NCI-H2227 (cell line): ENCODE measurements at regions not wholly inside any gene's neighbourhood (a gene's known extent, or its start where the extent isn't known, plus 50 kb on each side); places are given as distances from the start of the nearest gene placed in this dataset.

Source experiments
- DNase-seq: peaks from one replicate; lab custom pipeline; 2025; ENCODE audit not compliant: unreplicated experiment; lab: John Stamatoyannopoulos, UW

GRCh38 chr12:114767906-114768722, 84.1 kb upstream of the TBX3 start:
- no peak for DNase-seq

- DNase-seq, result no peak
These were observed 83.2 kb upstream of the TBX3 start for GRCh38 chr12:114767084-114767760.

GRCh38 chr12:114765960-114766691, 82.2 kb upstream of the TBX3 start:
- no peak for DNase-seq

- DNase-seq, result no peak
These were observed 80.5 kb upstream of the TBX3 start for GRCh38 chr12:114764510-114764909.

GRCh38 chr12:114762490-114763110, 78.6 kb upstream of the TBX3 start:
- DNase-seq, result no peak

- no peak for DNase-seq
These were observed 76.3 kb upstream of the TBX3 start for GRCh38 chr12:114760151-114760877.

- DNase-seq, result no peak
These were observed 75.7 kb upstream of the TBX3 start for GRCh38 chr12:114759635-114760034.

- no peak for DNase-seq
These were observed 73.8 kb upstream of the TBX3 start for GRCh38 chr12:114757684-114758325.

GRCh38 chr12:114752217-114752616, 68.2 kb upstream of the TBX3 start:
- DNase-seq, result no peak

GRCh38 chr12:114751712-114752111, 67.7 kb upstream of the TBX3 start:
- DNase-seq, result no peak

GRCh38 chr12:114750917-114751316, 66.9 kb upstream of the TBX3 start:
- DNase-seq, result no peak

- DNase-seq, result no peak
These were observed 65.1 kb upstream of the TBX3 start for GRCh38 chr12:114749065-114749464.

GRCh38 chr12:114747012-114747858, 63.3 kb upstream of the TBX3 start:
- DNase-seq, result no peak

- DNase-seq, result no peak
These were observed 62.5 kb upstream of the TBX3 start for GRCh38 chr12:114746297-114747011.

GRCh38 chr12:114744691-114745090, 60.7 kb upstream of the TBX3 start:
- no peak for DNase-seq

GRCh38 chr12:114744285-114744684, 60.3 kb upstream of the TBX3 start:
- no peak for DNase-seq

- no peak for DNase-seq
These were observed 59.8 kb upstream of the TBX3 start for GRCh38 chr12:114743799-114744198.

- DNase-seq, result no peak
These were observed 59.3 kb upstream of the TBX3 start for GRCh38 chr12:114743289-114743688.

GRCh38 chr12:114742363-114742762, 58.4 kb upstream of the TBX3 start:
- DNase-seq, result no peak
